ENCODE measurements at regions not wholly inside any gene's neighbourhood (a gene's known extent, or its start where the extent isn't known, plus 50 kb on each side); places are given as distances from the start of the nearest gene placed in this dataset.
"Not testable (repeated sequence)": the region's sequence is repeated elsewhere in the genome, so short reads cannot be mapped to it uniquely, and the experiment has no call there.

GRCh38 chr9:1882711-1883403 lies 132.3 kb upstream of the SMARCA2 start:
- whole genome bisulfite sequencing, result 79% methylated on average over 4 of the region's 4 CpGs
- TF ChIP-seq EP300 (IDR thresholded peaks at IDR 0.05) (no peak), POLR2A (IDR thresholded peaks at IDR 0.05) (no peak), POLR2AphosphoS5 (IDR thresholded peaks at IDR 0.05) (no peak)
- TF ChIP-seq, protein P1, sequence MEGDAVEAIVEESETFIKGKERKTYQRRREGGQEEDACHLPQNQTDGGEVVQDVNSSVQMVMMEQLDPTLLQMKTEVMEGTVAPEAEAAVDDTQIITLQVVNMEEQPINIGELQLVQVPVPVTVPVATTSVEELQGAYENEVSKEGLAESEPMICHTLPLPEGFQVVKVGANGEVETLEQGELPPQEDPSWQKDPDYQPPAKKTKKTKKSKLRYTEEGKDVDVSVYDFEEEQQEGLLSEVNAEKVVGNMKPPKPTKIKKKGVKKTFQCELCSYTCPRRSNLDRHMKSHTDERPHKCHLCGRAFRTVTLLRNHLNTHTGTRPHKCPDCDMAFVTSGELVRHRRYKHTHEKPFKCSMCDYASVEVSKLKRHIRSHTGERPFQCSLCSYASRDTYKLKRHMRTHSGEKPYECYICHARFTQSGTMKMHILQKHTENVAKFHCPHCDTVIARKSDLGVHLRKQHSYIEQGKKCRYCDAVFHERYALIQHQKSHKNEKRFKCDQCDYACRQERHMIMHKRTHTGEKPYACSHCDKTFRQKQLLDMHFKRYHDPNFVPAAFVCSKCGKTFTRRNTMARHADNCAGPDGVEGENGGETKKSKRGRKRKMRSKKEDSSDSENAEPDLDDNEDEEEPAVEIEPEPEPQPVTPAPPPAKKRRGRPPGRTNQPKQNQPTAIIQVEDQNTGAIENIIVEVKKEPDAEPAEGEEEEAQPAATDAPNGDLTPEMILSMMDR (IDR thresholded peaks at IDR 0.05), result no peak
- no peaks in the 10 kb centered on the region for H3K27me3 ChIP-seq
- H3K4me1 ChIP-seq, result no peaks in the 10 kb centered on the region
- DNase-seq (ENCODE audit: low spot score in 2 of 2), result no peak
- no peak overlapping the region for H3K27ac ChIP-seq
- H3K9me3 ChIP-seq, result no peaks in the 10 kb centered on the region
- H3K4me3 ChIP-seq, result no peak overlapping the region
- no peaks in the 10 kb centered on the region for H3K36me3 ChIP-seq

DNA sequence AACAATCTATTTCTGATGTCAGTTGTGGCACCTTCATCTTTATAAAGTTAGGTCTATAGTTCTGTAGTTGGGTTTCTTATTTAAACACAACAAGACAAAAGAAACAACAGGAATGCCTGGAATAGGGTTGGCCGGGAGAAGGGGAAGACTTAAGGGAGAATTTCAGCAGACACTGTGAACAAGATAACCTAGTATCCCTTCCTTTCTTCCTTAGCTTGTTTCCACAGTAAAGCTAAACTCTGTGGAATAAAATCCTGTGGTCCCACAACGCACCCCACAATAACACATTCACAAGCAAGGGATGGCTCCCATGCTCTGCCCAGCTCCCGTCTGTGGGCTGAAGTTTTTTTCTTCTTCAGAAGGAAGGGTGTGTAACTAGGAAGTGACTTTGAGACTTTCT lies 124.9 kb upstream of the SMARCA2 start:
- TF ChIP-seq POLR2AphosphoS5 (IDR thresholded peaks at IDR 0.05), result no peak
- Histone ChIP-seq H3K27ac (no peak overlapping the region), H3K27me3 (peaks cover 3% of the 10 kb centered on the region), H3K36me3 (no peaks in the 10 kb centered on the region), H3K4me3 (no peak overlapping the region), H3K4me1 (no peaks in the 10 kb centered on the region), H3K9me3 (no peaks in the 10 kb centered on the region)
- DNase-seq (ENCODE audit: low spot score in 2 of 2), result no peak
- 73% methylated on average over 3 of the region's 3 CpGs for WGBS

GRCh38 chr9:1890816-1891215 lies 124.3 kb upstream of the SMARCA2 start:
- Histone ChIP-seq H3K27ac (no peak overlapping the region), H3K27me3 (peaks cover 3% of the 10 kb centered on the region), H3K36me3 (no peaks in the 10 kb centered on the region), H3K4me1 (no peaks in the 10 kb centered on the region), H3K4me3 (no peak overlapping the region), H3K9me3 (no peaks in the 10 kb centered on the region)
- WGBS, result 48% methylated on average over 3 of the region's 3 CpGs
- no peak for TF ChIP-seq POLR2A (IDR thresholded peaks at IDR 0.05)
- no peak for TF ChIP-seq EP300 (IDR thresholded peaks at IDR 0.05)
- TF ChIP-seq, protein P1 (IDR thresholded peaks at IDR 0.05), result no peak
- TF ChIP-seq POLR2AphosphoS5 (IDR thresholded peaks at IDR 0.05), result no peak
- no peak for DNase-seq (ENCODE audit: low spot score in 2 of 2)

- H3K36me3 ChIP-seq; DNase-seq (ENCODE audit: low spot score in 2 of 2); H3K27me3 ChIP-seq; H3K4me3 ChIP-seq; H3K4me1 ChIP-seq; H3K27ac ChIP-seq: not testable (repeated sequence)
- H3K9me3 ChIP-seq, result peaks cover 11% of the 10 kb centered on the region
- WGBS, result 80% methylated on average over 6 of the region's 6 CpGs
Measured at GRCh38 chr9:1903080-1903704, 112.0 kb upstream of the SMARCA2 start.

DNA sequence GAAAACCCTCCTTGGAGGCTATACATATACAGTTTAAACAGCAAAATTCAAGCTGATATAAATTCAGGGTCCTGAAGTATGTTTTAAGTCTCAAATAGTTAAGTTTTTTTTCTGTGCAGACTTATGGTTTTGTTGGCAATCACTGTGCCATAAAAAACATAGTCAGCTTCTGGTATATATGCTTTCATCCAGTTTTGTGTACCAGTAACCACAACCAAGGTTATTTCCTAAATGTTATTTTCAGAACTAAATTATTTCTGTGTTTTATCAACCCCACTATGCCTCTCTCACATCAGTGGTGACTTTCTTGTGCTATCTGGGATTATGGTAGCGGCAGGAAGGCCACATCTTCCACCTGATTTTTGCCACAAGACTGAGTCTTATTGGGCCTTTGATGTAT lies 107.7 kb upstream of the SMARCA2 start:
- 87% methylated on average over 1 of the region's 1 CpG for WGBS
- no peak overlapping the region for H3K4me3 ChIP-seq

GRCh38 chr9:1909322-1909721 lies 105.8 kb upstream of the SMARCA2 start:
- no peak overlapping the region for H3K4me3 ChIP-seq
- H3K27me3 ChIP-seq, result no peaks in the 10 kb centered on the region
- no peaks in the 10 kb centered on the region for H3K36me3 ChIP-seq
- DNase-seq (ENCODE audit: low spot score in 2 of 2), result no peak
- TF ChIP-seq POLR2A (IDR thresholded peaks at IDR 0.05) (no peak), EP300 (IDR thresholded peaks at IDR 0.05) (no peak), POLR2AphosphoS5 (IDR thresholded peaks at IDR 0.05) (no peak)
- TF ChIP-seq, protein P1 (IDR thresholded peaks at IDR 0.05), result no peak
- no peak overlapping the region for H3K27ac ChIP-seq
- peaks cover 3% of the 10 kb centered on the region for H3K9me3 ChIP-seq
- WGBS, result 44% methylated on average over 2 of the region's 2 CpGs
- H3K4me1 ChIP-seq, result no peaks in the 10 kb centered on the region

More for the DNA sequence above, 107.7 kb upstream of the SMARCA2 start:
- DNase-seq (ENCODE audit: low spot score in 2 of 2), result no peak
- Histone ChIP-seq H3K36me3 (no peaks in the 10 kb centered on the region), H3K27ac (no peak overlapping the region), H3K4me1 (no peaks in the 10 kb centered on the region), H3K27me3 (no peaks in the 10 kb centered on the region), H3K9me3 (peaks cover 9% of the 10 kb centered on the region)
- TF ChIP-seq, protein P1 (IDR thresholded peaks at IDR 0.05), result no peak
- TF ChIP-seq EP300 (IDR thresholded peaks at IDR 0.05) (no peak), POLR2AphosphoS5 (IDR thresholded peaks at IDR 0.05) (no peak), POLR2A (IDR thresholded peaks at IDR 0.05) (no peak)

Measured in suprapubic skin (tissue), 4 donors.